Stimulated activated CD8-positive, alpha-beta memory T cell treated with anti-CD3 and anti-CD28 coated beads, Interleukin-4, amount 100 ng/mL, for 24 hours (primary cell): ENCODE measurements at regions not wholly inside any gene's neighbourhood (a gene's known extent, or its start where the extent isn't known, plus 50 kb on each side); places are given as distances from the start of the nearest gene placed in this dataset.

Source experiments
- DNase-seq: peaks from one replicate; pipeline ENCODE4 v3.0.0-alpha.2; 2020; ENCODE audit warnings: low read depth

- DNase-seq, result no peak
These were observed 129.2 kb downstream of the UNC5CL start for GRCh38 chr6:40909811-40910210.

DNA sequence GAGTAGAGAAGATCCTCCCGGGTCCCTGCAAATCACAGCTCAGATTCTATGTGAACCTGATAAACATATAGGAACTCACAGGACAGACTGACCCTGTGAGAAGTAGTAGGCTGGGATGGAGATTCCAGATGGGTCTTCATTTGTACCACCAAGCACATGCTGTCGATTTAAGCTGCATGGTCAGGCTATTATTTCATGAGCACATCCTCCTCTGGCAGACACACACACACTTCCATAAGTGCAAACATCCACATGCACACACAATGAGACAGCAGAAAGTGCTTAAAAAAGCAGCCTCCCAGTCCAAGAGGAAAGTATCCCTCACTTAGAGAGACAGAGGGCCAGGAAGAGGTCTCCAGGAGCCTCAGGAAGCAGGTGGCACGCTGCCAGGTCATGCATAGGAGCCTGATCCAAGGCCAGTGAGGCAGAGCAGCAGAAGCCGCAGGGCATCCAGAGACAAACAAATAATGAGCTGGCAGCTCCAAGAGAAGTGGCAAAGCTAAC, 131.8 kb downstream of the UNC5CL start:
- no peak for DNase-seq

DNA sequence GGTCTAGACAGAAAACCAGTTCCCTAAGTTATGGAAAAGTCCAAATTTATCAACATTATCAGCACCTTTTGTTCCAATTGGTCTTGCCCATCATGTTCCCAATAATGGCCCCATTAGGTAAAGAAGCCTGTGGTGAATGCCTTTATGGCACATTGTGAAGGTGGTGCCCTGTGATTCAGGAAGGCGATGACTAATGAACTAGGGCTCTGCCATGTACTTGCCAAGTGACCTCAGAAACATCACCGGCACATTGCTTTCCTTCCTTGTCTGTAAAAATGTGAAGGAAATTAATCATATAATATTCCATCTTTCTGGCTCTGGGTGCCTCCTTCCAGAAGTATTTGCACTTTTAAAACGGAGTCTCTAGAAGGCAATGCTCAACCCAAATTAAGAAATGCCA, 132.3 kb downstream of the UNC5CL start:
- no peak for DNase-seq

- DNase-seq, result no peak
These were observed 134.3 kb downstream of the UNC5CL start for GRCh38 chr6:40904583-40905194.

- no peak for DNase-seq
These were observed 135.6 kb downstream of the UNC5CL start for GRCh38 chr6:40903456-40903855.

DNA sequence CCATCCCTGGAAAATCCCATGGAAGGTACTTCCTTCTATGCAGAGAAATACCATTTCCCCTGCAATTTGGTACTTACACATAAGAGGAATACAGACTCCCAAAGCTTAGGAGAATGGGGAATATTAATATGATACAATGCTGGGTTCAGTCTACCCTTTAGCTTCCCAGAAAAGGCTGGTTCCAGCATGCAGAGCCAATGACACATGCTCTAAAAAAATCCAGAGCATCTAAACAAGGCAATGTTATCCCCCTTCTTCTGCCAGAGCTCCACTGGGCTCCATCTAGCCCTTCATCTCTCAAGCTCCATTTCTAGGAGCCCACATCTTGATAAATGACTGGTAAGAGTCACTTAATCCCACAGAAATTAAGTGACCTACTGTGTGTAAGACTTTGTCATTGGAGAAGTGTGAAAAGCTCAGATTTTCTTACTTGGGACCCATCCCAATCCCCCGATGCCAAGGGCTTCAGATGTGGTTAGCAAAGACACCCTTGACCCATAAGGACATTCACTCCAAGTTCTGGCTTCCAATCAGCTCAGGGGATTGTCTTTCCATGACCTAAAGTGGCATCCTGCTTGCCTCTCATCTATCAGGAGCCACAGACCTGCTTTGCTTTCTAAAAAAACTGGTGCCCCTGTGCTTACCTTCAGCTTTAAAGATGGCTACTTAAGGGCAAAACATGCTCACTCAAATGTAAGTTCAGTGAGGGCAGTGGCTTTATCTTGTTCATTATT, 137.5 kb downstream of the UNC5CL start:
- DNase-seq, result no peak

DNA sequence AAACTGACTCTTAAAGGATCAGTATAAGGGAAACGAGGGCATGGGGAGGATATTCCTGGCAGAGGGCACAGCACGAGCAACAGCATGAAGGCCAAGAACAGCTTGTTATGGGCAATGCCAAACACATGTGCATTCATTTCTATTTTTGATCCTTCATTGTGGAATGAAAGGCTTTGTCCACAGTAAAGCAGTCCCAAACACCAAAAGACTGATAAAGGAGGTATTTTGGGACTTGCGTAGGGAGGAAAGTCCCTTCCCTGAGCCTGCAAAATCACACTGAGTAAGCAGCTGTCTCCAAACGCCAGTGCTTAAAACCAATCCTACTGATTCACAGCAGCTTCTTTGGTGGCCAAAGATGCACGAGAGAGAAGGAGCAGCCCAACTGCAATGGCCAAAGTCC, 138.2 kb downstream of the UNC5CL start:
- DNase-seq, result no peak

GRCh38 chr6:40899684-40900155, 139.3 kb downstream of the UNC5CL start:
- DNase-seq, result no peak

DNA sequence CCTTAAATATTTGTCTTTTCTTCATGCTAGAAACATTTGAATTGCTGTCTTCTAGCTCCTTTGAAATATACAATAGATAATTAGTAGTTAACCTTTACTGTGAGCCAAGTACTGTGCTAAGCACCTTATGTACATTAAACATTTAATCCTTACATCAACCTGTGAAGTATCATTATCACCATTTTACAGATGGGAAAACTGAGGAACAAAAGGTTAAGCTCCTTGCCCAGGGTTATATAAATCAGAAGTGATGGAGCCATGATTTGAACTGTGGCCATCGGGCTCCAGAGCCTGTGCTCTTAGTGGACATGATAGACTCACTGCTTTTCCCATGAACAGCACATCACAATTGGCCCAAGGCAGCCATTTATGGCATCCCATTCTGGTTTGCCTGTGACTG, 140.9 kb downstream of the UNC5CL start:
- DNase-seq, result no peak

DNA sequence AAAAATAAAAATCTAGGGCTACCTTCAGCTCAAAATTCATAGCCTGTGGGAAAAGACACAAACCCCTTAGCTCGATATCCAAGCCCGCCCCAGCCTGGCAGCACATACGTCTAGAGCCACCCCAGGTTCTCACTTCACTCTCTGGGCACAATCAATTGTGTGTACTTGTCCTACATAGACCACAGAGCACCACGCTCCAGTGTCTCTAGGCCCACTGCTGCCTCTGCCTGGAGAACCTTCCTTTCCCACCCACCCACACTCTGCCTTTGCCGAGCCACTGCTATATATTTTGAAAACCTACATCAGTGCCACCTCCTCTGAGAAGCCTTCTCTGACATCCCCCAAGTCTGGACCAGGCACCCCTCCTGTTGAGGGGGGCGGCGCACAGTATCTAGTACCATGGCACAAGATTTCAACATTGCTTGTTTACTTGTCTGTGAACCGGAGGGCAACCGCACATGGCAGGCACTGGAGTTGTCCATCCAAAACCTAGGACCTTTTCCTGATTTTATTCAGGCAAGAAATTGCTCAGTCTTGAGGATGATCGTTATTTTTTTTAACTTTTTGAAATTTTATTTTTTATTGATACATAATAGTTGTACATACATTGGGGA, 141.5 kb downstream of the UNC5CL start:
- no peak for DNase-seq

- no peak for DNase-seq
These were observed 142.3 kb downstream of the UNC5CL start for GRCh38 chr6:40896696-40897095.

DNA sequence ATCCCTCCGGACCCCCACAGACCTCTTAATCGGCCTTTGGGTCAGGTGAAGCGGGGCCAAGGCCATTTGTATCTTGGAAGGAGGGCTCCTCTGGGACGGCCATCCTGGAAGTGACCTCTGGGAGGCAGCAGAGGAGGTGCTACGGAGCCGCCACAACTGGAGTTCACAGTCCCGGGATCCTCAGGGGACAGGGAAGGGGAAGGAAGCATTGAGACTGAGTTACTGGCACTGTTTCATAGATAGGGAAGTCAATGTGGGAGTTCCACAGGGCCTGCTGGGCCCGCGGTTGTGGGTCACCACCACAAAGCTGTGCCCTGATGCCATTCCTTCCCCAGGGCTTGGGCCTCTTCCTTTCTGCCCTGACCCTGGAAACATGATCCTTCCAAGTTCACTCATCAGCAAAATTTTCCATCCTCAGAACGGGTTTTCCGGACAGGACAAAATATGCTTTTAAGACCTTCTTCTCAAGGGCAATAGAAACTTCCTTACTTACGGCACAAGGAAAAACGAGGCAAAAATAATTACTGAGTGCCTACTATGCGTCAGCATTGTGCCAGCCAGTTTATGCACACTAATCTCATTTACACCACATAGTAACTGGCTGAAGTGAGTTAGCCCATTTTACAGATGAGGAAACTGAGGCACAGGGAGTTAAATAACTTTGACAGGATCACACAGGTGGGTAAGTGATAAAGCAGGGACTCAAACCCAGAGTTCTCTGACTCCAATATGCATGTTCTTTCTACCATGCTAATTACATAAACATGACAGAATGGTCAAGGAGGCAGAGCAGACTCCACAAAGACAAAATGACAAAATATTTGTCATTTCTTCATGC, 143.8 kb downstream of the UNC5CL start:
- no peak for DNase-seq

GRCh38 chr6:40893021-40893420, 146.0 kb downstream of the UNC5CL start:
- DNase-seq, result no peak

DNA sequence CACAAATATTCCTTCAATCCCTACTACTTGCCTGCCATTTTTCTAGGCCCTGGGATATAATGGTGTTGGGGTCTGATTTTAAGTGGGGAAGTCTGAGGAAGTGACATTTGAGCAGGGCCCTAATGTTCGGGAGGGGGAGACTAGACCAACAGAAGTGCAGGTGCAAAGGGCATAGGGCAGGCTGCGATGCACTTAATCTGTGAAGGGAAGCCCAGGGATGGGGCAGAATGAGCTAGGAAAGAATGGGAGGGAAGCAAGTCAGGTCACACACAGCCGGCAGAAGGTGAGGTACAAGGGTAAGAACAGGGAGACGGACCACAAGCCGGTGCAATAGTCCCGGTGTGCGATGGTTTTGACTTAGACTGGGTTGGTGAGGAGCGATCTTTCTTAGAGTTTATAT, 146.8 kb downstream of the UNC5CL start:
- DNase-seq, result no peak

DNA sequence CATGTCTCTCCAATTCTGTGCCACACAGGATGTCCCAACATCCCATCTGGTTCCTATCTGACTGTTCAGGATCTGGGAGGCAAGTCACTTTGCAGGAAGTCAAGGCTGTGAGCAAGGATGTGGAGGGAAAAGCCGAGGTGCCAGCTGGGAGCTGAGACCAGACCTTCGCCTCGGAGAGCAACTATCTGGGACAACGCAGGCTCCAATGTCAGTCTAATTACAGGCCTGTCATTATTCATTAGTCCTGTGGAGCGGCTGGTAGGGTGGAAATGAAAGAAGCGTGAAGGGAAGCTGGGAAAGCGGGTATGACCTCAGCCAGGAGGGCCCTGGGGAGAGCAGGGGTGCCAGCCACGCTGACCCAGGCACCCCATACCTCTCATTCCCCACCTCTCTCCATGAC, 147.3 kb downstream of the UNC5CL start:
- no peak for DNase-seq

- DNase-seq, result no peak
These were observed 147.9 kb downstream of the UNC5CL start for GRCh38 chr6:40891131-40891530.

DNA sequence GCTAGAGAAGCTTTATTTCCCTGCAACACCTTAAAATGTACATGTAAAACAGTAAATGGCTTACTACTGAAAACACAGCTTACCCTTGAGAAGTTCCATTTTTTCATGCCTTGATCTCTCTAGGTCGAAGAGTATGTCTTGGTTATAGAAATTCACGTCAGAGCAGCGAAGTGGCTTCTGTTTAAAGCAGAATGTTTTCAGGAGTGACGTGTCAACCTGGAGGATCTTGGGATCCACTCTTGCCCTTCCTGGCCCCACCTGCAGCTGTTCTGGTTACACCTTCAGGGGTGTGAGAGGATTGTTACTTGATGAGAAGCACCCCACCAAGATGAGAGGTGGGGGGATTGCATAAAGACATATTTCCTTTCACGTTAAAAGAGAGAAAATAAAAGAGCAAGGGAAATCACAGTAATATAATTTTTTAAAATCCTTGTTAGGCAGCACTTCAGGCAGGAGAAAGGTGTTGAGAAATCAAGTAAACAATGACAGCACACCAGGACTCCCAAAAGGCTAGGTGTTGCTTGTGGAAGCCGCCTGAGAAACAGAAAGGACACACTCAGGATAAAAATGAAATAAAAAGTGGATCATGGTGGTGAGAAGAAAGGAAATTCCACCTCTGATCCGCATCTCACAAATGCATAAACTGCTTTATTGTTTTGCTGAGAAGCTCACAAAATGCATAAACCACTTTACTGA, 149.7 kb downstream of the UNC5CL start:
- DNase-seq, result no peak

- no peak for DNase-seq
These were observed 150.5 kb downstream of the UNC5CL start for GRCh38 chr6:40888456-40888990.

GRCh38 chr6:40887792-40888340, 151.2 kb downstream of the UNC5CL start:
- no peak for DNase-seq

- DNase-seq, result no peak
These were observed 151.8 kb downstream of the UNC5CL start for GRCh38 chr6:40887079-40887791.
